Superior temporal gyrus (tissue), 1 donor: ENCODE measurements at regions not wholly inside any gene's neighbourhood (a gene's known extent, or its start where the extent isn't known, plus 50 kb on each side); places are given as distances from the start of the nearest gene placed in this dataset.

Source experiments
- DNase-seq: peaks from one replicate; pipeline ENCODE4 v3.0.0-alpha.2; 2016; ENCODE audit errors: extremely low spot score

DNA sequence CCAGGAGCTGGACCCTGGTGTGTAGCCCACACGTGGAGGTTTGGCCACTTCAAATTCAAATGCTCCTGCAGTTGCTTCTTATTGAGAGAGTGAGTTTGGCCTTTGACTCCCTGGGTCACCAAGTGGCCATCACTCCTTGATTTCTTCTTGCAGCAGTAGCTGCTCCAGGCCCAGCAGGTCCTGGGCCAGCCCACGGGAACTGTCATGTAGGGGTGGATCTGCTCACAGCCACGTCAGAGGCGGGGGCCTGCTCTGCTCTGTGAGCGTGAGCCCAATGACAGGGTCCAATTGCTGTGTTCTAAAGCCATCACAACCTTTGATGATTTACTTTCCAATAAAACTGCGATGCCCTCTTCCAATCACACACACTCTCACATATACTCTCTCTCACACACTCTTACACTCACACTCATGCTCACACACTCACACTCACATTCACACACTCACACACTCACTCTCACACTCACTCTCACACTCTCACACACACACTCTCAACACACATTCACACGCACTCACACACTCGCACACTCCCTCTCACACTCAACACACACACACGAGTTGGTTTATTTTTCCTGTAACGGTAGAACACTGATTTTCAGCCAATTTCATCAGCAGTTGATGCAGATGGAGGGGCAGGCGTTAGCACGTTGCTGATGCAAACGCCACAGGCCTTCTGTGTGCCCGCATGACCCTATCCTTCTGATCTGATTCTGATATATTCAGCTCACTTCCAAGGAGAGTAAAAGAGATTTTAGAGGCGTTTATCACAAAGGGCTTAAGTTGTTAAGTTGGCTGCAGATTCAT, 210.7 kb upstream of the PPP2R2D start:
- DNase-seq: no peak

DNA sequence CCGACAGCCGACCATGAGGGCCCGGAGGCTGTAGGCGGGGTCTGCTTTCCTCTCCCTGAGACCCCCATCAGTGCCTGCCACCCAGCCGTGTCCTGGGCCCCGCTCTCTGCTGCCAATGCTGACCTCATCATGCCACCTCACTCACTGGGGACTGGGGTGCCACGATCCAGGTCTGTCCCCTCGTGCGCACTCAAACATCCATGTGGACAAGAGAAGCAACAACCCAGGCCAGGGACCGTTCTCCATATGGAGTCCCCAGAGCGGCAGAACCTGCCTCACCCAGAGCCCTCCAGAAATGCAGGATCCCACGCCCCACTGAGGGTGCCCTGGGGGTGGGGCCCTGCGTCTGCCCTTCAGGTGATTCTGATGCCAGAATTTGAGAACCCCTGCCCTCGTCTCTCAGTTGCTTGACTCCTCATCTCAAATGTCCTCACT, 210.0 kb upstream of the PPP2R2D start:
- DNase-seq: no peak

- no peak for DNase-seq
Measured at GRCh38 chr10:131691481-131692090, 209.2 kb upstream of the PPP2R2D start.

- DNase-seq: no peak
Measured at GRCh38 chr10:131692176-131692575, 208.6 kb upstream of the PPP2R2D start.

GRCh38 chr10:131692686-131693334, 208.0 kb upstream of the PPP2R2D start:
- no peak for DNase-seq

DNA sequence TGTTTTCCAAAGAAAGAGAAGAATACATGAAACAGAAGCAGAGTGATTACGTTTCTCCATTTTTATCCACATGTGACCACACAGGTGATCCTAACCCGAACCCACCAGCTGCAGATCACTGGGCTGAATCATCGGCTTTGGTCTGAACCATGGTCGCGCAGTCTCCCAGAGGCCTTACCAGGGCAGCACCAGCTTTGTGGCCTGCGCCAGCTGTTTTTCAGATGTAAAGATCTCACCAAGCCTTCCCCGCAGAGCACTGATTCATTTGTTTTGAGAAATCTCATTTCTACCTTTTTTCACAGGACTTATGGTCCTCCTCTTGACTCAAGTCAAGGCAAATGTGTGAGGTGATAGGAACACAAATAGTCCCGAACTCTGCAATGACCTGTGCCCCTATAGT, 207.0 kb upstream of the PPP2R2D start:
- no peak for DNase-seq

DNA sequence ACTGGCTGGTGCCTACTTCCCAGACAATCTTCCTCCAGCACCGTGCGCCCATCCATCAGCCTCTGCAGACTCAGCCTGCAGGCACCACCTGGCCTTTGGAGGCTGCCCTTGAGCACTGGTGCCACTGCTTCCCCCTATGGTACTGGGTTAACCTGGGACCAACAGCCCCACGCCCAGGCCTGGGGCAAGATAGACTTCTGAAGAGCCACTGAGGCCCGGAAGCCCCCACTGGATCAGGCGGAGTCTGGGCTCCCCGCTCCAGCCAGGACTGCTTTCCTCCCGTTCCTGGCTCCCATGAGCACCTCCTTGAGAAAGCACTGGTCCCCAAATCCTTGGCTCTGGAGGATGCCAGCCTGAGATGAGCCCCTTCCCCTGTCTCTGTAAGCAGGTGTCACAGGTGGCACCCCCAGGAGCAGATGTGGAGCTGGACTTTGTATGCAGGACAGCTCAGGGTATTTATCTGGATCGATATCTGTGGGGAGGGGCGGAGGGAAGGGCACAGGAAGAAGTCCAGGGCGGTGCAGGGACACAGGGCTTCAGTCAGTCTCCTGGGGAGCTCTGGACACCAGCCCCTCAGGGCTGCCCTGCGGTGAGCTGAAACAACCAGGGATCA, 206.5 kb upstream of the PPP2R2D start:
- no peak for DNase-seq

DNA sequence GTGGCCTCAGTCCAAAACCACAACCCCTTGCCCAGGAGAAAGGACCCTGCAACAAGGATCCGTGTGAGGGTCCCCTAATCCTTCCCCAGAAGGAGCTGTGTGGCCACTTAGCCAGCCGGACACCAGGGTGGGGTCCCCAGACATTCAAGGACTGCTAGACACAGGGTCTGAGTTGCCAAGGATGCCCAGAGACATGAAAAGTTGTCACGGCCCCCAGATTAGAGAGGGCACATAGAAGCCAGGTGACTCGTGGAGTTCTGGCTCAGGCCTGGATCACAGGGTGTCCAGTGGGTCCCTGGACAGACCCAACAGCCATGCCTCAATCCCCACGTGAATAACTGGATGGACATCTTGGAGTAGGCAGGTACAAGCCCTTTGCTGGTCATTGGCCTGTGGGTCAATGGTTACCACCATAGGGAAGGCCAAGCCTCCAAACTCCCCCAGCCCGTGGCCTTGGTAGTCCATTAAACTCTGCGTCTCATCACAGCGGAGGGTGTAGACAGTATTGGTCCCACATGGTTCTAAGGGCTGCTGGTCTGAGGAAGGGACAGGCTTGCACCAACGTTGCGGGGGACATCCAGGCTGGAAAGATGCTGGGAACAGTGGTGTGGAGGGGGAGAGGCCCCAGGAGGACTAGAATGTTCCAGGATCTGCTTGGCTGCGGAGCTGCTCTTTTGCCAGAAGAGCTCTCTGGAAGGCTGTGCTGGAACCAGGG, 205.9 kb upstream of the PPP2R2D start:
- DNase-seq: no peak

- DNase-seq: no peak
Measured at GRCh38 chr10:131695496-131696165, 205.2 kb upstream of the PPP2R2D start.

GRCh38 chr10:131697476-131698128, 203.2 kb upstream of the PPP2R2D start:
- no peak for DNase-seq

DNA sequence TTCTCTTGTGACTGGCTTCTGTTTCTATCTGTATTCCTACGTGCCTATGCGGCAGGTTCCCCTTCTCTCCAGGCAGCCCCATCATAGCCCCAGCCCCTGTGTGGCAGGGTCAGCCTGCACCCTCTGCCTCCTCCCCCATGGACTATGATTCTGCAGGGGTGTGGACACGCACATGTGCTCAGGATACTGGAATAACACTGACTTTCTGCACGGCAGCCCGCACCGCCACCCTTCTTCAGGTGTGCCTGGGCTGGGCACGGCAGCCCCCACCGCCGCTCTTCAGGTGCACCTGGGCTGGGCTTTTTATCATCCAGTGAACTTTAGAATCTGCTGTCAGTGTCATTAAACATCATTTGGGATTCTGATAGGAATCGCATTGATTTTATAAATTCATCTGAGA, 202.6 kb upstream of the PPP2R2D start:
- no peak for DNase-seq

- no peak for DNase-seq
Measured at GRCh38 chr10:131698986-131699385, 201.8 kb upstream of the PPP2R2D start.

DNA sequence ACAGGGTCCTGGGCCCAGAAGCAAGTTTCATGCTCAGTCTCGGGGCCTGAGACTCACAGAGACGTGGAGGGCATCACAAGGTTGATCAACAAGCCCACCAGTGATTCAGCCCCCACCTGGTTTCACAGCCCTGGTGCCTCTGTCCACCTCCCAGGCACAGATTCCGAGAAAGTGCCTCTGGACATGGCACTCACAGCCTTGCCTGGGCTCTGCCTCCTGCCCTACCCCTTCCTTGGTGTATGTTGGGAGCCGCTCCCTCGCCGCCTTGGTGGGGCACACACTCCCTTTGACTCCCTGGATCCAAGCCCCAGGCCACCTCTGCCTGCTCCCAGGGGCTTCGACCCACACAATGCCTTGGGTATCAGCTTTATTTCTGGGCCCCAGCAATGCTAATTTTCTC, 200.8 kb upstream of the PPP2R2D start:
- no peak for DNase-seq

- no peak for DNase-seq
Measured at GRCh38 chr10:131700506-131700905, 200.3 kb upstream of the PPP2R2D start.

- DNase-seq: no peak
Measured at GRCh38 chr10:131701131-131701947, 199.5 kb upstream of the PPP2R2D start.

- no peak for DNase-seq
Measured at GRCh38 chr10:131702531-131703356, 198.1 kb upstream of the PPP2R2D start.

GRCh38 chr10:131703541-131703940, 197.3 kb upstream of the PPP2R2D start:
- DNase-seq: no peak

DNA sequence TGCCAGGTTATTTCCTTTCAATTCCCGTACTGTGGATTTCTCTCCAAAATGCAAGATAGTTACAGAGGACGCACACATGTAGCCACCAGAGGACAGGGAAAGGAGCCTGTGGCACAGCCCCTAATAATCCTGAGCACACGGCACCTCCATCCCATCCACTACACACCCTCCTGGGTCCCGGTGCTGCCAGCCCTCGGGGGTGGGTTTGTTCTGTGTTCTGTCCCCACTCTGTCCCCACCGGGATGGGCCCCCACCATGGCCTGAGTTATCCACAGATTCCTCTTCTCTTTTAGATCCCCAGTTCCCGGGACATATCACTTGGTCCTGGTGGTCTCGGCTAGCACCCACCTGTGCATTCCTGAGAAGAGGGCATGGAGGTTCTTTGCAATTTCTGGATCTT, 196.9 kb upstream of the PPP2R2D start:
- DNase-seq: no peak

DNA sequence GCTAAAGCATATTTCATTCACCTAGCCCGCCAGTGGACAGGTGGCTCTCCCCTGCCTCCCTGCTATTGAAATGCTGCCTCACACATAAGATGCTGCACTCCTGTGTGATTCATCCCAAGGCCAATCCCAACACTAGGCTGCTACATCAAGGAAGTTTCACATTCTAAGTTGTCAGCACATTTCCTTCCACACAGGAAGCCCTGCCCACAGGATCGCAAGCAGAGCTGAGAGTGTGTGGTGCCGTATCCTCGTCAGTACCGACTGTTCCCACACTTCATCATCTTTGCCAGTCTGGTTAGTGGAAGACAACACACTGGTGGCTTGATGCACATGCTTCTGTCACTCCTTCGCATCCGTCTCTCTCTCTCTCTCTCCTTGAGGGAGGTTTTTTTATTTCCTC, 194.3 kb upstream of the PPP2R2D start:
- no peak for DNase-seq
